SIG-M5 treated with dmso at 0.1 percent for 504 hours (cell line): ENCODE measurements at regions not wholly inside any gene's neighbourhood (a gene's known extent, or its start where the extent isn't known, plus 50 kb on each side); places are given as distances from the start of the nearest gene placed in this dataset.
"Not testable (repeated sequence)": the region's sequence is repeated elsewhere in the genome, so short reads cannot be mapped to it uniquely, and the experiment has no call there.

Experiments used
- DNase-seq: peaks from one replicate; lab custom pipeline; 2025; ENCODE audit not compliant: unreplicated experiment; lab: John Stamatoyannopoulos, UW

GRCh38 chr18:42447688-42448087 lies 492.7 kb downstream of the PIK3C3 start:
- no peak for DNase-seq

GRCh38 chr18:42458226-42458625 lies 503.2 kb downstream of the PIK3C3 start:
- no peak for DNase-seq

DNA sequence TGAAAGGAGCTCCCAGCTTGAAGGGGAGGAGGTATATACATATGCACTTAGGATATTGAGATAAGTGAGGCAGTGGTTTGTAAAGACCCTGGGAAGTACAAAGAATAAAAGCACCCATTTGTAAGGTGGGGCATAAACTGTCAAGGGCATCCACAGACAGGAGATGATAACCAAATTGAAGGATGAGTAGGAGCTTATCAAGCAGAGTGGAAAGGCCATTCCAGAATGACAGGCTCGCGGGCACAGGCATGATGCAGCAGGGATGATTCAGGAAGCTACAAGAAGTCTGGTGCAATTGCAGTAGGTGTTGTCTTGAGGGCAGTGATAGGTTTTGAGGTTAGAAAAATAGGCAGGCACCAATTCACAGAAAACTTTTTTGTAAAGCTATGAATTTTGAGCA lies 504.8 kb downstream of the PIK3C3 start:
- no peak for DNase-seq

- DNase-seq, result no peak
Observed at GRCh38 chr18:42471885-42472284, 516.9 kb downstream of the PIK3C3 start.

DNA sequence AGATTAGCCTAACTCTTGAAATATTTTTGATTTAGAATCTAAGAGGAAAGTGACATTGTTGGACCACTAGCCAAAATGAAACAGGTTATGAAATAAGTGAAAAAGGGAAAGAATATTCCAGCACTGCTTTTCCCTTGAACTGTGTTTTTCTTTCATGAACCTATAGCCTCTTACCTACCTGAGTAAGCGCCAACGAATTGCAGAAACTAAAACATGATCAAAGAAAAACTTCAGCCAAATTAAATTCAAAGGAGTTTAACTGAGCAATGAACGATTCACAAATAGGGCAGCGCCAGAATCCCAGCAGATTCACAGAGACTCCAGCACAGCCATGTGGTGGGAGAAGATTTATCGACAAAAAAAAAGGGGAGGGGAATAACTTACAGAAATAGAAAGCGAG lies 518.6 kb downstream of the PIK3C3 start:
- DNase-seq, result no peak

DNA sequence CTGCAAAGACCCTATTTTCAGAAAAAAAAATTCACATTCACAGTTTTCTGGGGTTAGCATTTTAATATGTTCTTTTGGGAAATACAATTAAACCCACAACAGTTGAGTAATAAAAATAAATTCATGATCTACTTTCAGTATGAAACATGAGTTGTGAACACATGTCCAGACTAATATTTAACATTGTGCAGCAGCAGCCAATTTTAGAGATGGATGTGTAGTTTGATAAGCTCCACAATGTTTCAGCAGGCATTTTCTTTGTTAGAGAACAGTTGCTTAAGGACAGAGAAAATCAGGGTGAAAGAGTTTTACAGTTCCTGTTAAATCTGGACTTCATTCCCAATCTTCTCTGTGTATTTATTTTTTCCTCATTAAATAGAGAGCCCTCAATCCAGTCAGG lies 519.5 kb downstream of the PIK3C3 start:
- DNase-seq, result no peak

DNA sequence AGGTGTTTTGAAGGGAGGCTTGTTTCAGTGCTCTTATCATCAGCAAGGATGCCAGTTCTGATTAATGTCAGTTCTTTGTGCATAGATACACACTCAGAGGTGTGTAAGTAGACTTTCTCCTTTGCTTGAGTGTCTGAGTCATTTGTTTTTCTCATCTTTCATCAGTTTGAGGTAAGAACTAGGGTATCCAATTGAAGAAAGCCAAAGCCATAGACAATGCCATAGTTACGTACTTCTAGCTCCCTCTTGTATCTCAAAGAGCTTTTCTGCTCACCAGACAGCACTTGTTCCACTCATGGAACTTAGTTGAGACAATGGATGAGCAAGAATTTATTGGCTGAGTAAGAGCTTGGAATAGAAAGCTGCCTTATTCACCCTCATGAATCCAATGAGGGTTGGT lies 520.1 kb downstream of the PIK3C3 start:
- DNase-seq, result no peak

DNA sequence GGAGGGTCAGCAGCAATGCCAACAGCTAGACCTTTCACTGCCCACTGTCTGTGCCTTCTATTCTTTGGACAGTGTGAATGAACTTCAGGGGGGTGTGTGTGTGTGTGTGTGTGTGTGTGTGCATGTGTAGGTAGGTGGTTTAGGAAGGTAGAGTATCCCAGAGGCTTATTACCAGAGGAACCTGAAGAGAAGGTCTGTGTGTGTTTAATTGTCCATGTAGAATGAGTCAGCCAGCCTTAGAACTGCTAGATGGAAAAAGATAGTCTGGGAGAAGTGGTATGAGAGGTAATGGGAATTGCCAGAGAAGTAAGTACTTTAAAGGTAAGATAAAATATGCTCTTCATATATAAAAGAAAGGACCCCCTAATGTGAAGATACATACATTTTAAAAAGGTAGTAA lies 522.2 kb downstream of the PIK3C3 start:
- DNase-seq, result no peak

DNA sequence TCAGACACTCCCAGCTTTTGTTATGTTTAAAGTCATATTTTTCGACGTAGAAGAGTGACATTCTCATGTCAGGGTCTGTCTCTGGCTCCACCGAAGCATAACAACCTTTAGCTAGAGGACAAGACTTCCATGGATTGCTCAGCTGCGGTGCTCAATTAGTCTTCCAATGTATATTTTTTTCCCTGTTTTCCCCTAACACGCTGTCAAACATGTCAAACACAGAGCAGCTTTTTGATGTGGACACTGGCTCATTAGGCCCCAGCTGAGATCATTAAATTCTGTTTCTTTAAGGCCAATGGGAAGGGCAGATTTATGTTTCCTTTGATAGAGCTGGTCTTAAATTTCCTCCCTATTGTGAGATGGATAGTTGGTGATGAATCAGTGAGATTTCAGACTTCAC lies 525.4 kb downstream of the PIK3C3 start:
- DNase-seq, result no peak

DNA sequence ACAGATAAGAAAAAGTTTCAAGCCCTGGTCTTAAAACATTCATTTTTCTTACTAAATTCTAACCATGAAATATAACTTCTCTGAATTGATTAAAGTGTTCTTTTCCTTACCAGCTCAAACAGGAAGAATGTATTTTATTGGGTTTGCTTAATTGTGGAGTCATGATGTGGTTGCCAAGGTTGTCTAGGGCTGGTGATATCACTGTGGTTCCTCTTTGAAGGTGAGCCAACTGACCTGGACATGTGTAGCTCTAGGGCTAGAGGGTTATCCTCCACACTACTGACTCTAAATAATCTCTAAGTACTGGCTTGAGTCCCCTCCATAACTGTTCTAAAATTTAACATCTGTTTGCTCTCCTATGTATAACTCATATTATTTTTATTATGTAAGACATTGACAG lies 529.6 kb downstream of the PIK3C3 start:
- no peak for DNase-seq

- no peak for DNase-seq
Observed at GRCh38 chr18:42486271-42486670, 531.2 kb downstream of the PIK3C3 start.

DNA sequence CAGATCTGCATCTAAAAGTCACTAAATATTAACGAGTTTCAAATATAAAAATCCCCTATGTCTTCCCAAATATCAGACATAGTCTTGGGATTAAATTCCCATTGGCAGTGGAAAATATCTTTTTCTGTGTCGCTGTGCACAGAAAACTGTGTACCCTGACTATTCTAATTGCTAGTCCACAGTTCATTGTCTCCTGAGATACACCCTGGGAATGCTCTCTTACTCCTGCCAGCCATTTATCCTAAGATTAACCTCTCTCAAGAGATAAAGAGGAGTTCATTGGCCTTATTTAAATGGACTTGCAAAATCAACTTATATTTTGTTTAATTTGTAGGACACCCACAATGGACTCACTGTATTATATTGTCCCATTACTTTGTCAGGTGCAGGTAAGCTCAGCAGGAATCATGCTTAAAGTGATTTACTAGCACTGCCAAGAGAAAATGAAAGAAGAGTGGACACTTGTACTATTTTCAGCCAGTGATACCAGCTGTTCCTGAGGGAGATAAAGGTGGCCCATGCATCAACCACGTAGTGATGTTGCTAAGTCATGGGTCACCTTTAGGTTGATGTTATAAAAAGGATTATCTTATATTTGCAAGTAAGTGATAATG lies 553.8 kb downstream of the PIK3C3 start:
- DNase-seq, result no peak

DNA sequence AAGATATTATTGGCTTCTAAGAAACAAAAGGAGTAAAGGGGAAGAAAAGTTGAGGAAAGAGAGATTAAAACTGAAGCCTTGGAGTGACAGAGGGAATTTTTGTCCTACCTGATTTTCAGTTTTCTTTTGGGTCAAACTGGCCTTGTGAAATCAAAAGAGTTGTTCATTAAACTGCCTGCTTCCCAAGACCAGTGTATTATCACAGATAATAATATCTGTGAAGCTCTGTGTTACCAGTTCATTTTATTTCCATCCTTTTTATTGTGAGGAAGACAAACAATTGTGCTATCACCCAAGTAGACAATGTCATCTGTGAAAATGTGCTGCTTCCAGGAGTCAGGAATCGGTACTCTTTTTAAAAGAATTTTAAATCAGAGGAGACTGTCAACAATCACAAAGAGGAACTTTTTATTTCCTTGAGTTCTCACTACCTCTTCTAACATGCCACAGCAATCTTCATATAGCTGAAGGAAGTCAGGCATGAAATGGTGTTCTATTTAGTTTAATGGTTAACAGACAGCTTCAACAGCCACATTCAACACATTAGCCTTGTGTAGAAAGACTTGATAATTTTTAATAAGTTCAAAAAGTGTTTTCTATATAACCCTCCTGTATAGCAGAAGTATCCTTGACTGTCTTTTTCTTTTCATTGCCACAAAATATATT lies 554.8 kb downstream of the PIK3C3 start:
- no peak for DNase-seq

GRCh38 chr18:42510540-42510939 lies 555.5 kb downstream of the PIK3C3 start:
- DNase-seq, result no peak

DNA sequence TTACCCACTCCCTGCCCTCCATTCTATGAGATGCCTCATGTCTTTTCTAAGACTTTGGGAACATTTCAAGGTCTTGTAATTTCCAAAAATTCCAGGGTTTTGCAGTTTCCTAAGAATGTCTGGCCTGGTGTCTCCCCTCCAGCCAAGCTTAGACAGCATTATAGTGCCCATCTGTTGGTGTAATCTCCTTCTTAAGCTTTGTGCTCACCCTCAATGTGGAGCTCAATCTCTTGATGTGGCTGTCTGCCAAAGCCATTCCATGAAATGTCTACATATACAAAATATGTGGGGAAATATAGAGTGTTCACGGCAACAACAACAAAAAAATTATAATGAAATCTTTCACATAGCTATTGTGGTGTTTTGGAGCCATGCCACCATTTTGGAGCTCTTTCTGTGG lies 558.4 kb downstream of the PIK3C3 start:
- no peak for DNase-seq

- DNase-seq, result no peak
Observed at GRCh38 chr18:42514512-42514911, 559.5 kb downstream of the PIK3C3 start.

GRCh38 chr18:42517896-42518295 lies 562.9 kb downstream of the PIK3C3 start:
- no peak for DNase-seq

DNA sequence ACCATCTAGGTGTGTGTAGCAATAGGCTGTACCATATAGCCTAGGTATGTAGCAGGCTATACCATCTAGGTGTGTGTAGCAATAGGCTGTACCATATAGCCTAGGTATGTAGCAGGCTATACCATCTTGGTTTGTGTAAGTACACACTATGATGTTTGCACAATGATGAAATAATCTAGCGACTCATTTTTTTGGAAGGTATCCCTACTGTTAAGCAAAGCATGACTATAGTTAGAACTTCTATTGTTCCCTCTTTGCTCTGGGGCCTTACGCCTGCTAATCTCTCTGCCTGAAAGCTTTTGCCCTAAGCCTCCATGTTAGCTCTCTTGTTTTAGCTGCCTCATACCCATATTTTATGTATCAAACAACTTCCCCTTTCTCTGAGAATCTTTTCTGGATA lies 563.3 kb downstream of the PIK3C3 start:
- DNase-seq, result not testable (repeated sequence)

GRCh38 chr18:42520138-42520537 lies 565.1 kb downstream of the PIK3C3 start:
- DNase-seq, result no peak

- DNase-seq, result no peak
Observed at GRCh38 chr18:42525905-42526304, 570.9 kb downstream of the PIK3C3 start.

DNA sequence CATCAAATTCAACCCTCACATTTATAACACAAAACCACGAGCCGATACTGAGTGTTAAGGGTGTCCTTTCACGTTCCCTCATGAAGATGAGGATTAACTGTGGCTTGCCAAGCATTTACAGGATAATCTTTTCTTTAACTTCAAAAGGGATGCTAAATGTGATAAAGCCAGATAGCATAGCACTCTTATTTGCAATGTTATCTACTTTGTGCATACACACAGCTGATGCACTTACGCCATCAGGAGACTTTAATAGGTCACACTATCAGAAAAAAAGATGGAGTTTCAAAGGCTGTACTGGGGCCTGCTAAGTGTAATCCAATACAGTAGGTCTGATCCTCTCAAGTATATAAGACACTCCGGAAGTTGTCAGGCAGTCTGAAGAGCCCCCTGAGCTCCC lies 572.7 kb downstream of the PIK3C3 start:
- DNase-seq, result no peak

- no peak for DNase-seq
Observed at GRCh38 chr18:42530276-42530675, 575.2 kb downstream of the PIK3C3 start.

GRCh38 chr18:42532119-42532518 lies 577.1 kb downstream of the PIK3C3 start:
- no peak for DNase-seq
